Muscle of arm (tissue), 1 donor: ENCODE measurements at regions not wholly inside any gene's neighbourhood (a gene's known extent, or its start where the extent isn't known, plus 50 kb on each side); places are given as distances from the start of the nearest gene placed in this dataset.

Experiments used
- DNase-seq: peaks from one replicate; pipeline ENCODE4 v3.0.0-alpha.2; 2013

DNA sequence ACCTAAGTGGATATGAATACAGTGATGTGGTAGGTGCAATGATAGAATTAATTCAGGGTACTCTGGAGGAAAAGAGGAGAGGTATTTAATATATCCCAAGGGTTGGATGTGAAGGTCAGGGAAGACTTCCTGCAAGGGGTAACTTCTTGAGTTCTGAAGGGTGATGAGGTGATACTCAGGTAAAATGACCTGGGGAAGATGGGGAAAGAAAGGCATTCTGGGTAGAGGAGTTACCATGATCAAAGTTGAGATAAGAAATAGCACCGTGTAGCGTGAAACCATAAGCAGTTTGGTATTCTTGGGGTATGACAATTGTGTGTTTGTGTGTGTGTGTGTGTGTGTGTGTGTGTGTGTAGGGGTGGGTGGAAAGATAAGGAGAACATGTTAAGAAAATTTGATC is 270.4 kb upstream of the LCORL start:
- no peak for DNase-seq

- no peak for DNase-seq
Observed at GRCh38 chr4:18291256-18291655, 269.7 kb upstream of the LCORL start.

DNA sequence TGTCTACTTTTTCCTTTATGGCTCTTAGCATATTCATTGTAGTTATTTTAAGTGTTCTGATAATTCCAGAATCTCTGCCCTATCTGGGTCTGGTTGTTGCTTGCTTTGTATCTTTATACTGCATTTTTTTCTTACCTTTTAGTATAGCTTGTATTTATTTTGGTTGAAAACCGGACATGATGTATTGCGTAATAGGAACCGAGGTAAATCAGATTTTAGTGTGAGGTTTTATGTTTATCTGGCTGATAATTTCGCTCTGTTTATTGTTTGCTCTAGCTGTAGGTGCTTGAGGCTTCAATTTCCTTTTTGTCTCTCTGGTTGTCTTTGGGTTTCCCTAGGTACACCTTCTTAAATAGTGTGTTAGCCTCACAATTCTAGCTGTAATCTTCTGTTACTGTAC is 263.8 kb upstream of the LCORL start:
- no peak for DNase-seq

GRCh38 chr4:18278244-18278643 is 256.7 kb upstream of the LCORL start:
- DNase-seq, result no peak

DNA sequence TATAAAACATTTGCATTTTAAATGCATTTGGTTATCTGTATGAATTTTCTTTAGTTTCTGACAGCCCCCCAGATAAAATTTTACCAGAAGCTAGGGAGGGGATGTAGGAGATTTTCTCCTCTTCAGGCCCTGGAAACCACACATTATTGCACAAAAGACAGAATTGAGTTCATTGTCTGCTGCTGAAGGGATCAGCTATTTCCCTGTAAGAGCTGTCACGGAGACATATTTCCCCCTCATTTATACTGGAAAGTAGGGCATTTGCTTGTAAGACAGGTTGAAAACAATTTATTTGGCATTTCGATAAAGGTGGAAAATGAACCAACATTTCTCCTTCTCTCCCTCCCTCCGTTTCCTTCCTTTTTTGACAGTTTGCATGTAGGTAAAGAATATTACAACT is 241.3 kb upstream of the LCORL start:
- no peak for DNase-seq

GRCh38 chr4:18252052-18252451 is 230.5 kb upstream of the LCORL start:
- DNase-seq, result no peak

DNA sequence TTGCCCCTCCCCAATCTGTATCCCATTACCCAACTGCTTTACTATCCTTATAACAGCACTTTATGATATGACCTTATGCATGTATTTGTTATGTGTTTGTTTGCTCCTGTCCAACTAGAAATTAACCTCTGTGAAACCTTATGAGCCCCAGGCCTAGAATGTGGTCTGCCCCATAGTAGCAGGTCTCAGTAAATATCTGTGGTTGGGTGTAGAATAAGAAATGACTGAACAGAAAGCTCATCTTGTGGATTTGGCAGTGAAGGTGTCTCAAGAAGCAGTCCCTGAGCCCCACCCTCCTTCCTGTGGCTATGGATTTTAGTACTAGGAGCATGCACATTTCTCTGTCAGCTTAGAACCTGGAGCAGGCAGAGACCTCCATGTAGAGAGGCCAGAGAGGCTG is 229.0 kb upstream of the LCORL start:
- DNase-seq, result no peak

GRCh38 chr4:18248611-18249010 is 227.1 kb upstream of the LCORL start:
- no peak for DNase-seq

DNA sequence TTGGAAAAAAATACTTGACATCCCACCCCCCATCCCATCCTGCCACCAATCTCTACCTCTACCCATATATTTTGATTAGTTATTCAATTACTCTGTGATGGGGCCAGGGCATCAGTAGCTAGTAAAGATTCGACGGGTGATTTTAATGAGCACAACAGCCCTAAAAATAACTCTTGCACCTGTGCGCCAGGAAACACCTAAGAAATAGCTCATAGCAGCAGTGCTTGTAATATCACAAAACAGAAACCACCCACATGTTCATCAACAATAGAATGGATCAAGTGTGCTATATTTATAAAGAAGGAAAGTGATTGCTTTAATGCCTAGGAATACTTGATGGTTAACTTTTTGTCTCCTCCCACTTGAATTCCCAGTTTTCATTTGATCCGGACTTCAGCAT is 225.6 kb upstream of the LCORL start:
- no peak for DNase-seq

- no peak for DNase-seq
Observed at GRCh38 chr4:18242919-18243693, 221.6 kb upstream of the LCORL start.

DNA sequence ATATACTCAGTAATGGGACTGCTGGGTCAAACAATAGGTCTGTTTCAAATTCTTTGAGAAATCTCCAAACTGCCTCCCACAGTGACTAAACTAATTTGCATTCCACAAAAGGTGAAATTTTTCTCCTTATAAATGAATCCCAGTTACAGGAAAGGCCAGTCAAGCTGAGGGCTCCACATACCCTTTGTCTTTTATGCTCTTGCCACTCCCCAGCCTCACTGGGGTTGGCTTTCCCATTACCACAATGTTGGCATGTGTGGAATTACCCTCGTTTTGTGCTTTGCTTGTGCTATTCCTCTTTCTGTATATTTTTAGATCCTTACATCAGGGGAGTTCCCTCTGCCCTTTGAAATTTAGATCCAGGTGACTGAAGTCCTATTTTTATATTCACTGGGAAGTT is 220.2 kb upstream of the LCORL start:
- no peak for DNase-seq

- no peak for DNase-seq
Observed at GRCh38 chr4:18234108-18234507, 212.6 kb upstream of the LCORL start.

DNA sequence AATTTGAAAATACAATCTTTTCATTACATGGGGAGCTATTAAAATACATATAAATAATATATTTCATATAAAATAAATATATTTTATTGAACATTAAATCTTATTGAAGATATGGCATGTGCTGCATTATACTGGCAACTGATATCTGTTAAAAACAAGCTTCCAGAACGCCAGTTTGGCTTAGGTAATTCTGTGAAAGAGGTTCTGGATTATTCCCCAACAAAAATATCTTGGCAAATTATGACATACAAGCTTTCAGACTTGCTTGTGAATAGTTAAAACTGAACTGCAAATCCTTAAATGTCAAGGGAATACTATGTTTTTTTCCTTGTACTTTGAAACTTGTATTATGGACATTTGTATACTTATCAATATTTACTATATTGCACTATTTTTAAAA is 210.2 kb upstream of the LCORL start:
- no peak for DNase-seq

DNA sequence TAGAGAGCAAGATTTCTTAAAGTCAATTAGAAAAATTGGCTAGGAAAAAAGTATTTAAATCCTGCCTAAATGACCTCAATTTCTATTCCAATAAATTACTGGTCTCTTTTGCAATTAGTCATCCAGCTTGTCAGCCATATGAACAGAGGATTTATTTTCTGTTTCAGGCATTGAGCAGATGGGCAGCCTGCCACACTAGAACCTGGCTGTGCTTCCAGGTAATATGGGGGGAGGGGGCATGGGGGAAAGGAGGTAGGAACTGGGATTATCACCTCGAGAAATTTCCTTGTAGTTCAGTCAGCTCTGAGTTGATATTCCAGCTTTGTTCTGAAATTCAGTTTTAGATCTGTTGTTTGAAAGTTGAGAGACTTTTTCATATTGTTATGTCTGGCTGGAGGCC is 206.3 kb upstream of the LCORL start:
- DNase-seq, result no peak

DNA sequence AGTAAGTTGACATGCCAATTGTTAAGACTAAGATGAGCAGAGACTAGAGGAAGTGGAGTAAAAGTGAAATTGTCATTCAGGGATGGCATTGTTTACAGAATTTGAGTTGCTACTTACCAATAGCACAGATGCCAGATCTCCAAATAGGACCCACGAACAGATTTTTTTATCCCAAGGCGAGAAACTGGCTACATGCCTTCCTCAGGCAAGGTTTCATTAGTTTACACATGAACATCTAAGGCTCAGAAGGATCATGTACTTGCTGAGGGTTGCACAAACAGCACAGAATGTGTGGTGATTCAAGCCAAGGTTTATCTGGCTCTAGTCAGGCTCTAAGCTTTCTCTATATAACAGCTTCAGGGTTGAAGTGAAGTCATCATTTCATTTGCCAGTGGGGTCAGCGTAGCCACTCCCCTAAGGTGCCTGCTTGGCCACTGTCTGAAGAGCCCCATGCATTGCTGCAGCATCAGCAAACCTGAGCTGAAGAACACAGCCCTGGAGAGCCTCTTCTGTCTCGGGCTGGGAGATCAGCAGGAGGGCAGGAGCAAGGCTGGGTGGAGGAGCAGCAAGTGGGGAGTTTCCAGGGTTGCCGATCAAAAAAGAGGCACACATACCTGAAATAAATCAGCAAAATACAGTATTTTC is 193.0 kb upstream of the LCORL start:
- no peak for DNase-seq

DNA sequence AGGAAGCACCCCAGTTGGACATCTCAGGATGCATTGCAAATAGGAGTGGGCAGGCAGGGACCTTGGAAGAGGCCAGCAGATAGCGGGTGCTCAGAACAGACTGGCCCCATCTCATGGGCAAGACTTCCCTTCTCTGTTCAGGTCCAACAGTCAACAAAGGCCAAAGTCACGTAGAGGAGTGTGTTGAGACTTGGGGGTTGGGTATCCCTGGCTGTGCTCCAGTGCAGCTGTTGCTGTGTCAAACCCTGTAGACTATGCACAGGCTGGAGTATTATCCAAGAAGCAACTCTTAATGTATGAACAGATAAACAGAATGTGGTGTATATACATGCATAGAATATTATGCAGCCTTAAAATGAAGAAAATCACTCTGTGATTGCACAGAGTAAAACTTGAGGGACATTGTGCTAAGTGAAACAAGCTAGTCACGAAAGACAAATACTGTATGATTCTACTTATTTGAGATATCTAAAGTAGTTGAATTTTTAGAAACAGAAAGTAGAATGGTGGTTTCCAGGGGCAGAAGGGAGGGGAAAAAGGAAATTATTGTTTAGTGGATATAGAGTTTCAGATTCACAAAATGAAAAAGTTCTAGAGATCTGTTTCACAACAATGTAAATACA is 192.1 kb upstream of the LCORL start:
- no peak for DNase-seq

- DNase-seq, result no peak
Observed at GRCh38 chr4:18209448-18209847, 187.9 kb upstream of the LCORL start.

GRCh38 chr4:18203966-18204365 is 182.4 kb upstream of the LCORL start:
- no peak for DNase-seq

GRCh38 chr4:18202486-18202885 is 180.9 kb upstream of the LCORL start:
- DNase-seq, result no peak

DNA sequence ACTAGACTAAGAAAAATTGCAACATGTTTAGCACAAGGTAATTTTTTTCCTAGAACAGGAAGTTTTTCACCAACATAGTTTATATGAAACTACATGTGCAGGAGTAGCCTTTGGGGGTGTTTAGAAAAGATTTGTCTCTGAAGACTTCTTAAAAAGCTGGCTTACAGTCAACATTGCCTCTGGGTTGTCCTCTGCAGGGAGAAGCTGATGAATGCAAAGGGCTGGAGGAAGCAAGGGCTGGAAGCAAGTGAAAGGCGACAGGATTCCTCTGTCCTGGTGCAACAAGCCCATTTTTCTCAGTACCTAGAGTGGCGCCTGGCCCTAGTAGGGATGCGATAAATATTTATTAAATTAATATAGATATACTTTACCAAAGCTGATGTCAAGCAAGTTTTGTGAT is 180.3 kb upstream of the LCORL start:
- DNase-seq, result no peak

DNA sequence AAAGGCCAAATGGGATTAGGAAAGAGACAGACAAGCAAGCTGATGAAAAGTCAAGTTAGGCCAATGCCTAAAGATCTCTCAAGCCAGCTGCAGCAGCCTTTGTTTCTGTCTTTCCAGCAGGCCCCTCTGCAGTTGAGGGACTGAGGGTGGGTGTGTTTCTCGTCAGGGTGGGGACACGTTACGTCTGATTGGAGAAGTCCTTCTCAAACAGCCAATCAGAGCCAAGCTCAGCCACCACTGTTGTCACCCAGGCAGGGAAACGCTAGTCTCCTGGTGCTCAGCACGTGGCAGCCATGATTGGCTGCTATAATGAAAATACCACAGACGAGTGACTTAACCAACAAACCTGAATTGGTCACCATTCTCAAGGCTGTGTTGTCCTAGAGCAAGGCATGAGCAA is 177.1 kb upstream of the LCORL start:
- DNase-seq, result no peak

DNA sequence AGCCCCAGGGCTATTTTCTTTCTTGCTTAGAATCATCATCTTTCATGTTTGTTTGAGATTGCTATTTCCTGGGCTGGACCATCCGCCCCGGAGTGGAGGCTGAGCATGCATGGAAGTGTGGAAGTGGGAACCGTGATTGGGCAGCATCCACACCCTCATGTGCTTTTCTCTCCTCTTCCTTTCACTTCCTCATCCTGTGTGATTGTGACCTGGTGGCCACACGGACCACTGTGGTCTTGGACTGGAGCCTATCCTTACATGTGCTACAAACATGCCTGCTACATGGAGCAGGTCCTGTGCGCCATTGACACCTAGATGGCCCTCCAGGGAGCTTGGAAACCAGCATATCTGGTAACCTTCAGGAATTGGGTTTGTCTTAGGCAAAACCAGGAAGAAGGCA is 175.9 kb upstream of the LCORL start:
- DNase-seq, result no peak

DNA sequence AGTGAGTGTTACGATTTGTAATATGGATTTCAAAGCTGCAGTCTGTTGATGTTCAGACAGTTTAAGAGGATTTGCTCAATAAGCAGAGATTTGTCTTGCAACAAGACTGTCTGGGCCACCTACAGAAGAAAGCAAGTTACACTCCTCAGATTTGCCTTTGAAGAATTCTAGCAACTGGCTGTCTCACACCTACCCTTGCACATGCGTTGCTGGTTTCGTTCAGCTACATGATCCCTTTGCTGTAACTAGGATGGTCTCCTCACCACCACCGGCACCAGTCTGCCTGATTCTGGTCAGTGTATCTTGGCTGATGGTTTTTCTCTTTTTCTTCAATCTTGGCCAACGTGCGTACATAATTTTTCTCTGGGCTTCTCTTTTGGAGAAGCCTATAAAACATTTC is 172.7 kb upstream of the LCORL start:
- no peak for DNase-seq

DNA sequence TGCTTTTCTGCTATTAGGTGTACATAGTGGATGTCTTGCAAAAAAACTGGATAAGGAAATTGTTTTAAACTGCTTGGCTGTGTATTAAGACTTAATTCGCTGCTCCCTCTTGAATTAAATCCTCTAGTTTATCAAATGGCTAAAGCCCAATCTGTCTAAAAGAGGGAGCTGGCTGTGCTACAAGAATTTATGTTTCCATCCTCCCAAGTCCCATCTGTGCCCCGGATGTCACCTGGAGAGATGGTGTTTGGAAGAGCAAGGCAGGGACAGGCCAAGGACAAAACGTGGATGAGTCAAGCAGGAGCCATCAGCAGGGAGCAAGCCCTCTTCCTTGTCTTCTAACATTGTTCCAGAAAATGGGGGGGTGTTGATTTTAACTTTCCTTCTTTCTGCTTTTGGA is 171.3 kb upstream of the LCORL start:
- DNase-seq, result no peak
